ENCODE measurements at regions not wholly inside any gene's neighbourhood (a gene's known extent, or its start where the extent isn't known, plus 50 kb on each side); places are given as distances from the start of the nearest gene placed in this dataset.
"Not testable (repeated sequence)": the region's sequence is repeated elsewhere in the genome, so short reads cannot be mapped to it uniquely, and the experiment has no call there.

GRCh38 chr6:163874784-163875183, 460.3 kb downstream of the QKI start:
- H3K4me1 ChIP-seq (ENCODE audit: control insufficient read depth, insufficient read depth, low read length), result no peaks in the 10 kb centered on the region

GRCh38 chr6:163872335-163872734, 457.8 kb downstream of the QKI start:
- Histone ChIP-seq H3K27me3 (ENCODE audit: control insufficient read depth, insufficient read depth, low read length) (no peaks in the 10 kb centered on the region), H3K4me1 (ENCODE audit: control insufficient read depth, insufficient read depth, low read length) (0 out of 2 replicates have a peak, but pooled peaks cover 4% of the 10 kb centered on the region), H3K9me3 (ENCODE audit: control insufficient read depth, insufficient read depth, low read length) (no peaks in the 10 kb centered on the region), H3K36me3 (ENCODE audit: control insufficient read depth, insufficient read depth, low read length) (no peaks in the 10 kb centered on the region), H3K27ac (ENCODE audit: low read depth, low read length) (no peak overlapping the region), H3K4me3 (ENCODE audit: low read depth, low read length) (no peak overlapping the region), H3K9ac (ENCODE audit: low read depth, low read length) (no peak overlapping the region)

More at GRCh38 chr6:163874784-163875183, 460.3 kb downstream of the QKI start:
- Histone ChIP-seq H3K36me3 (ENCODE audit: control insufficient read depth, insufficient read depth, low read length) (no peaks in the 10 kb centered on the region), H3K27me3 (ENCODE audit: control insufficient read depth, insufficient read depth, low read length) (no peaks in the 10 kb centered on the region), H3K9ac (ENCODE audit: low read depth, low read length) (no peak overlapping the region), H3K9me3 (ENCODE audit: control insufficient read depth, insufficient read depth, low read length) (no peaks in the 10 kb centered on the region), H3K27ac (ENCODE audit: low read depth, low read length) (no peak overlapping the region), H3K4me3 (ENCODE audit: low read depth, low read length) (no peak overlapping the region)

- no peaks in the 10 kb centered on the region for H3K27me3 ChIP-seq (ENCODE audit: control insufficient read depth, insufficient read depth, low read length)
- no peak overlapping the region for H3K9ac ChIP-seq (ENCODE audit: low read depth, low read length)
- no peaks in the 10 kb centered on the region for H3K9me3 ChIP-seq (ENCODE audit: control insufficient read depth, insufficient read depth, low read length)
- 0 out of 2 replicates have a peak, but pooled peaks cover 4% of the 10 kb centered on the region for H3K4me1 ChIP-seq (ENCODE audit: control insufficient read depth, insufficient read depth, low read length)
- H3K27ac ChIP-seq (ENCODE audit: low read depth, low read length), result no peak overlapping the region
- H3K4me3 ChIP-seq (ENCODE audit: low read depth, low read length), result no peak overlapping the region
- H3K36me3 ChIP-seq (ENCODE audit: control insufficient read depth, insufficient read depth, low read length), result no peaks in the 10 kb centered on the region
Observed at GRCh38 chr6:163871616-163872015, 457.1 kb downstream of the QKI start.

GRCh38 chr6:163867518-163868292, 453.2 kb downstream of the QKI start:
- H3K36me3 ChIP-seq (ENCODE audit: control insufficient read depth, insufficient read depth, low read length), result no peaks in the 10 kb centered on the region
- no peaks in the 10 kb centered on the region for H3K9me3 ChIP-seq (ENCODE audit: control insufficient read depth, insufficient read depth, low read length)
- H3K4me1 ChIP-seq (ENCODE audit: control insufficient read depth, insufficient read depth, low read length), result peaks cover 12% of the 10 kb centered on the region; the same call in 1 of the 2 replicates
- no peak overlapping the region for H3K27ac ChIP-seq (ENCODE audit: low read depth, low read length)
- no peak overlapping the region for H3K9ac ChIP-seq (ENCODE audit: low read depth, low read length)
- no peak overlapping the region for H3K4me3 ChIP-seq (ENCODE audit: low read depth, low read length)
- no peaks in the 10 kb centered on the region for H3K27me3 ChIP-seq (ENCODE audit: control insufficient read depth, insufficient read depth, low read length)

- Histone ChIP-seq H3K27me3 (ENCODE audit: control insufficient read depth, insufficient read depth, low read length) (no peaks in the 10 kb centered on the region), H3K27ac (ENCODE audit: low read depth, low read length) (no peak overlapping the region), H3K36me3 (ENCODE audit: control insufficient read depth, insufficient read depth, low read length) (no peaks in the 10 kb centered on the region), H3K9me3 (ENCODE audit: control insufficient read depth, insufficient read depth, low read length) (no peaks in the 10 kb centered on the region), H3K4me3 (ENCODE audit: low read depth, low read length) (no peak overlapping the region), H3K9ac (ENCODE audit: low read depth, low read length) (no peak overlapping the region), H3K4me1 (ENCODE audit: control insufficient read depth, insufficient read depth, low read length) (peaks cover 12% of the 10 kb centered on the region; the same call in 1 of the 2 replicates)
Observed at GRCh38 chr6:163866192-163866591, 451.7 kb downstream of the QKI start.

GRCh38 chr6:163863565-163863964, 449.0 kb downstream of the QKI start:
- no peaks in the 10 kb centered on the region for H3K27me3 ChIP-seq (ENCODE audit: control insufficient read depth, insufficient read depth, low read length)
- H3K4me3 ChIP-seq (ENCODE audit: low read depth, low read length), result no peak overlapping the region
- H3K27ac ChIP-seq (ENCODE audit: low read depth, low read length), result no peak overlapping the region
- no peaks in the 10 kb centered on the region for H3K36me3 ChIP-seq (ENCODE audit: control insufficient read depth, insufficient read depth, low read length)
- no peaks in the 10 kb centered on the region for H3K9me3 ChIP-seq (ENCODE audit: control insufficient read depth, insufficient read depth, low read length)
- H3K4me1 ChIP-seq (ENCODE audit: control insufficient read depth, insufficient read depth, low read length), result peaks cover 12% of the 10 kb centered on the region; the same call in 1 of the 2 replicates
- no peak overlapping the region for H3K9ac ChIP-seq (ENCODE audit: low read depth, low read length)

- Histone ChIP-seq H3K9me3 (ENCODE audit: control insufficient read depth, insufficient read depth, low read length) (no peaks in the 10 kb centered on the region), H3K27me3 (ENCODE audit: control insufficient read depth, insufficient read depth, low read length) (no peaks in the 10 kb centered on the region), H3K36me3 (ENCODE audit: control insufficient read depth, insufficient read depth, low read length) (no peaks in the 10 kb centered on the region), H3K4me1 (ENCODE audit: control insufficient read depth, insufficient read depth, low read length) (peaks cover 10% of the 10 kb centered on the region; the same call in 1 of the 2 replicates), H3K27ac (ENCODE audit: low read depth, low read length) (no peak overlapping the region), H3K4me3 (ENCODE audit: low read depth, low read length) (no peak overlapping the region), H3K9ac (ENCODE audit: low read depth, low read length) (no peak overlapping the region)
Observed at GRCh38 chr6:163862701-163863100, 448.2 kb downstream of the QKI start.

GRCh38 chr6:163861627-163862026, 447.1 kb downstream of the QKI start:
- Histone ChIP-seq H3K9ac (ENCODE audit: low read depth, low read length) (no peak overlapping the region), H3K4me3 (ENCODE audit: low read depth, low read length) (no peak overlapping the region)

GRCh38 chr6:163860287-163861081, 446.0 kb downstream of the QKI start:
- Histone ChIP-seq H3K36me3 (ENCODE audit: control insufficient read depth, insufficient read depth, low read length) (no peaks in the 10 kb centered on the region), H3K9ac (ENCODE audit: low read depth, low read length) (no peak overlapping the region), H3K4me3 (ENCODE audit: low read depth, low read length) (no peak overlapping the region), H3K27ac (ENCODE audit: low read depth, low read length) (no peak overlapping the region), H3K4me1 (ENCODE audit: control insufficient read depth, insufficient read depth, low read length) (peaks cover 6% of the 10 kb centered on the region; the same call in 1 of the 2 replicates), H3K9me3 (ENCODE audit: control insufficient read depth, insufficient read depth, low read length) (no peaks in the 10 kb centered on the region), H3K27me3 (ENCODE audit: control insufficient read depth, insufficient read depth, low read length) (no peaks in the 10 kb centered on the region)

More at GRCh38 chr6:163861627-163862026, 447.1 kb downstream of the QKI start:
- no peak overlapping the region for H3K27ac ChIP-seq (ENCODE audit: low read depth, low read length)
- H3K36me3 ChIP-seq (ENCODE audit: control insufficient read depth, insufficient read depth, low read length), result no peaks in the 10 kb centered on the region
- no peaks in the 10 kb centered on the region for H3K27me3 ChIP-seq (ENCODE audit: control insufficient read depth, insufficient read depth, low read length)
- H3K9me3 ChIP-seq (ENCODE audit: control insufficient read depth, insufficient read depth, low read length), result no peaks in the 10 kb centered on the region
- H3K4me1 ChIP-seq (ENCODE audit: control insufficient read depth, insufficient read depth, low read length), result peaks cover 8% of the 10 kb centered on the region; the same call in 1 of the 2 replicates

GRCh38 chr6:163858870-163859269, 444.4 kb downstream of the QKI start:
- H3K9me3 ChIP-seq (ENCODE audit: control insufficient read depth, insufficient read depth, low read length); H3K27me3 ChIP-seq (ENCODE audit: control insufficient read depth, insufficient read depth, low read length); H3K4me1 ChIP-seq (ENCODE audit: control insufficient read depth, insufficient read depth, low read length); H3K27ac ChIP-seq (ENCODE audit: low read depth, low read length); H3K4me3 ChIP-seq (ENCODE audit: low read depth, low read length); H3K9ac ChIP-seq (ENCODE audit: low read depth, low read length); H3K36me3 ChIP-seq (ENCODE audit: control insufficient read depth, insufficient read depth, low read length): not testable (repeated sequence)

- Histone ChIP-seq H3K27ac (ENCODE audit: low read depth, low read length) (no peak overlapping the region), H3K9ac (ENCODE audit: low read depth, low read length) (no peak overlapping the region), H3K36me3 (ENCODE audit: control insufficient read depth, insufficient read depth, low read length) (no peaks in the 10 kb centered on the region), H3K4me1 (ENCODE audit: control insufficient read depth, insufficient read depth, low read length) (0 out of 2 replicates have a peak, but pooled peaks cover 4% of the 10 kb centered on the region), H3K9me3 (ENCODE audit: control insufficient read depth, insufficient read depth, low read length) (no peaks in the 10 kb centered on the region), H3K27me3 (ENCODE audit: control insufficient read depth, insufficient read depth, low read length) (no peaks in the 10 kb centered on the region), H3K4me3 (ENCODE audit: low read depth, low read length) (no peak overlapping the region)
Observed at GRCh38 chr6:163857421-163857820, 442.9 kb downstream of the QKI start.

Measured in HUES48 (cell line).